HG02798 (cell line): ENCODE measurements at regions not wholly inside any gene's neighbourhood (a gene's known extent, or its start where the extent isn't known, plus 50 kb on each side); places are given as distances from the start of the nearest gene placed in this dataset.
"Not testable (repeated sequence)": the region's sequence is repeated elsewhere in the genome, so short reads cannot be mapped to it uniquely, and the experiment has no call there.

Experiments
- ATAC-seq: cut with Tn5 transposase; IDR thresholded peaks from one replicate; pipeline ENCODE4 v1.9.1; 2021; ENCODE audit warnings: mild to moderate bottlenecking; ENCODE audit not compliant: unreplicated experiment, poor library complexity

- ATAC-seq, result not testable (repeated sequence)
Observed at GRCh38 chr1:148432318-148432717, 50.8 kb downstream of the PPIAL4G start.

GRCh38 chr1:148429856-148430255 is 53.2 kb downstream of the PPIAL4G start:
- not testable (repeated sequence) for ATAC-seq

- ATAC-seq, result not testable (repeated sequence)
Observed at GRCh38 chr1:148426940-148427611, 56.0 kb downstream of the PPIAL4G start.

GRCh38 chr1:148426385-148426784 is 56.7 kb downstream of the PPIAL4G start:
- ATAC-seq, result not testable (repeated sequence)

- not testable (repeated sequence) for ATAC-seq
Observed at GRCh38 chr1:148424143-148425003, 58.7 kb downstream of the PPIAL4G start.

GRCh38 chr1:148422921-148423320 is 60.2 kb downstream of the PPIAL4G start:
- not testable (repeated sequence) for ATAC-seq

- not testable (repeated sequence) for ATAC-seq
Observed at GRCh38 chr1:148417241-148417640, 65.9 kb downstream of the PPIAL4G start.

- not testable (repeated sequence) for ATAC-seq
Observed at GRCh38 chr1:148413385-148413784, 69.7 kb downstream of the PPIAL4G start.

- ATAC-seq, result not testable (repeated sequence)
Observed at GRCh38 chr1:148404786-148405568, 78.1 kb downstream of the PPIAL4G start.

GRCh38 chr1:148403925-148404324 is 79.2 kb downstream of the PPIAL4G start:
- ATAC-seq, result not testable (repeated sequence)

- not testable (repeated sequence) for ATAC-seq
Observed at GRCh38 chr1:148403085-148403456, 80.0 kb downstream of the PPIAL4G start.

- ATAC-seq, result peak; percentile 96
Observed at GRCh38 chr1:148402152-148403084, 80.7 kb downstream of the PPIAL4G start.

GRCh38 chr1:148397516-148397915 is 85.6 kb downstream of the PPIAL4G start:
- not testable (repeated sequence) for ATAC-seq

GRCh38 chr1:148392505-148392904 is 90.6 kb downstream of the PPIAL4G start:
- ATAC-seq, result not testable (repeated sequence)

GRCh38 chr1:148391323-148391722 is 91.8 kb downstream of the PPIAL4G start:
- ATAC-seq, result not testable (repeated sequence)

- no peak for ATAC-seq
Observed at GRCh38 chr1:148389027-148389339, 94.1 kb downstream of the PPIAL4G start.

- ATAC-seq, result peak; percentile 81
Observed at GRCh38 chr1:148388260-148389026, 94.7 kb downstream of the PPIAL4G start.

- ATAC-seq, result not testable (repeated sequence)
Observed at GRCh38 chr1:148387949-148388259, 95.2 kb downstream of the PPIAL4G start.
